Thyroid gland (tissue), 4 donors: ENCODE measurements at regions not wholly inside any gene's neighbourhood (a gene's known extent, or its start where the extent isn't known, plus 50 kb on each side); places are given as distances from the start of the nearest gene placed in this dataset.

ENCODE experiments used
- CTCF ChIP-seq, 6 experiments: fragments of 200-600 bp in 3 of 6; fragments of 450-650 bp in 3 of 6; sonication (generic) in 3 of 6; IDR thresholded peaks; one replicate each; pipeline ENCODE4 v1.5.1; 2016 to 2019; ENCODE audit warnings: antibody characterized with exemption in 6 of 6, mild to moderate bottlenecking in 2 of 6, inconsistent platforms in 1 of 6, moderate library complexity in 1 of 6
- POLR2A ChIP-seq, 2 donors: fragments of 450-650 bp; IDR thresholded peaks; one replicate each; pipeline ENCODE4 v1.6.1; 2017; ENCODE audit warnings: antibody characterized with exemption in 2 of 2, mild to moderate bottlenecking in 2 of 2, moderate library complexity in 1 of 2

GRCh38 chr6:26158076-26158580 is 70.9 kb downstream of the HFE start:
- TF ChIP-seq CTCF (IDR thresholded peaks at IDR 0.05) (no peak), POLR2A (IDR thresholded peaks at IDR 0.05) (peak; percentile 96 to 99)
